ENCODE measurements at regions not wholly inside any gene's neighbourhood (a gene's known extent, or its start where the extent isn't known, plus 50 kb on each side); places are given as distances from the start of the nearest gene placed in this dataset.
"Not testable (repeated sequence)": the region's sequence is repeated elsewhere in the genome, so short reads cannot be mapped to it uniquely, and the experiment has no call there.

- H3K4me1 Mint-ChIP-seq, result peaks cover 40% of the 10 kb centered on the region
- H3K36me3 Mint-ChIP-seq, result no peaks in the 10 kb centered on the region
- no peak overlapping the region for H3K4me3 Mint-ChIP-seq
- no peaks in the 10 kb centered on the region for H3K9me3 Mint-ChIP-seq
- H3K27me3 Mint-ChIP-seq, result no peaks in the 10 kb centered on the region
- H3K27ac Mint-ChIP-seq, result peak overlapping the region; percentile 79
Measured at GRCh38 chr10:28381903-28382347, 79.1 kb upstream of the MPP7 start.

- H3K36me3 Mint-ChIP-seq, result no peaks in the 10 kb centered on the region
- H3K27ac Mint-ChIP-seq, result no peak overlapping the region
- no peaks in the 10 kb centered on the region for H3K27me3 Mint-ChIP-seq
- H3K4me1 Mint-ChIP-seq, result peaks cover 42% of the 10 kb centered on the region
- H3K4me3 Mint-ChIP-seq, result no peak overlapping the region
- no peaks in the 10 kb centered on the region for H3K9me3 Mint-ChIP-seq
Measured at GRCh38 chr10:28382525-28383269, 79.8 kb upstream of the MPP7 start.

GRCh38 chr10:28384557-28384956 is 81.7 kb upstream of the MPP7 start:
- Mint-ChIP-seq H3K27ac (peak overlapping the region; percentile 26), H3K27me3 (no peaks in the 10 kb centered on the region), H3K4me1 (peaks cover 33% of the 10 kb centered on the region), H3K36me3 (no peaks in the 10 kb centered on the region), H3K9me3 (no peaks in the 10 kb centered on the region), H3K4me3 (no peak overlapping the region)

DNA sequence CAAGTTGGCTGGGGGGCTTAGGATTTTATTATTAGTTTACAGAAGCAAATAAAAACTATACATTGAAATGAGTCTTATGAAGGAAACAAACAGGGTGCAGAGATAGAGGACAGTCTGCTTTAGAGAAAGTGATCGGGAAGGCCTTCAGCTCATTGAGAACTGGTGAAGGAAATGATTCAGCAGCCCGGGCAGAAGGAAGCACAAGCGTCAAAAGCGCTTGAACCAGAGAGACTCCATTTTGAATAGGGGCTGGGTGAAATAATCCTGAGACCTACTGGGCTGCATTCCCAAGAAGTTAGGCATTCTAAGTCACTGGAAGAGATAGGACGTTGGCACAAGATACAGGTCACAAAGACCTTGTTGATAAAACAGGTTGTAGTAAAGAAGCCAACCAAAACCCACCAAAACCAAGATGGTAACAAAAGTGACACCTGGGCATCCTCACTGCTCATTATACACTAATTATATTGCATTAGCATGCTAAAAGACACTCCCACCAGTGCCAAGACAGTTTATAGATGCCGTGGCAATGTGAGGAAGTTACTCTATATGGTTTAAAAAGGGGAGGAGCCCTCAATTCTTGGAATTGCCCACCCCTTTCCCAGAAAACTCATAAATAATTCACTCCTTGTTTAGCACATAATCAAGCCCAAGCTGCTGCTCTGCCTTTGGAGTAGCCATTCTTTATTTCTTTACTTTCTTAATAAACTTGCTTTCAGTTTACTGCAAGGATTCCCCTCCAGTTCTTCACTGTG is 83.1 kb upstream of the MPP7 start:
- no peaks in the 10 kb centered on the region for H3K9me3 Mint-ChIP-seq
- no peaks in the 10 kb centered on the region for H3K27me3 Mint-ChIP-seq
- H3K4me1 Mint-ChIP-seq, result peaks cover 21% of the 10 kb centered on the region
- peak overlapping the region; percentile 86 for H3K27ac Mint-ChIP-seq
- no peaks in the 10 kb centered on the region for H3K36me3 Mint-ChIP-seq
- no peak overlapping the region for H3K4me3 Mint-ChIP-seq

- Mint-ChIP-seq H3K4me3 (no peak overlapping the region), H3K27me3 (no peaks in the 10 kb centered on the region), H3K27ac (peak overlapping the region; percentile 86)
Measured at GRCh38 chr10:28386503-28386868, 83.6 kb upstream of the MPP7 start.

GRCh38 chr10:28387140-28387539 is 84.3 kb upstream of the MPP7 start:
- peak overlapping the region; percentile 76 for H3K27ac Mint-ChIP-seq
- no peaks in the 10 kb centered on the region for H3K9me3 Mint-ChIP-seq
- H3K36me3 Mint-ChIP-seq, result no peaks in the 10 kb centered on the region
- H3K4me3 Mint-ChIP-seq, result no peak overlapping the region
- H3K4me1 Mint-ChIP-seq, result peaks cover 12% of the 10 kb centered on the region
- no peaks in the 10 kb centered on the region for H3K27me3 Mint-ChIP-seq

More at GRCh38 chr10:28386503-28386868, 83.6 kb upstream of the MPP7 start:
- Mint-ChIP-seq H3K36me3 (no peaks in the 10 kb centered on the region), H3K9me3 (no peaks in the 10 kb centered on the region), H3K4me1 (peaks cover 18% of the 10 kb centered on the region)

- Mint-ChIP-seq H3K4me1 (peaks cover 17% of the 10 kb centered on the region), H3K27ac (no peak overlapping the region), H3K36me3 (no peaks in the 10 kb centered on the region), H3K27me3 (no peaks in the 10 kb centered on the region), H3K9me3 (no peaks in the 10 kb centered on the region), H3K4me3 (no peak overlapping the region)
Measured at GRCh38 chr10:28391283-28391682, 88.4 kb upstream of the MPP7 start.

GRCh38 chr10:28393956-28394568 is 91.2 kb upstream of the MPP7 start:
- Mint-ChIP-seq H3K4me1 (peaks cover 6% of the 10 kb centered on the region), H3K4me3 (no peak overlapping the region), H3K36me3 (no peaks in the 10 kb centered on the region), H3K27me3 (no peaks in the 10 kb centered on the region), H3K9me3 (no peaks in the 10 kb centered on the region), H3K27ac (peak overlapping the region; percentile 21)

GRCh38 chr10:28396331-28396730 is 93.5 kb upstream of the MPP7 start:
- Mint-ChIP-seq H3K36me3 (no peaks in the 10 kb centered on the region), H3K27me3 (no peaks in the 10 kb centered on the region), H3K9me3 (no peaks in the 10 kb centered on the region), H3K4me1 (peaks cover 6% of the 10 kb centered on the region), H3K4me3 (no peak overlapping the region), H3K27ac (no peak overlapping the region)

GRCh38 chr10:28397229-28397628 is 94.4 kb upstream of the MPP7 start:
- peaks cover 6% of the 10 kb centered on the region for H3K4me1 Mint-ChIP-seq

GRCh38 chr10:28400176-28400575 is 97.3 kb upstream of the MPP7 start:
- no peak overlapping the region for H3K4me3 Mint-ChIP-seq
- no peak overlapping the region for H3K27ac Mint-ChIP-seq
- H3K4me1 Mint-ChIP-seq, result no peaks in the 10 kb centered on the region
- H3K9me3 Mint-ChIP-seq, result no peaks in the 10 kb centered on the region
- H3K36me3 Mint-ChIP-seq, result no peaks in the 10 kb centered on the region
- no peaks in the 10 kb centered on the region for H3K27me3 Mint-ChIP-seq

More at GRCh38 chr10:28397229-28397628, 94.4 kb upstream of the MPP7 start:
- Mint-ChIP-seq H3K27me3 (no peaks in the 10 kb centered on the region), H3K27ac (no peak overlapping the region), H3K4me3 (no peak overlapping the region), H3K9me3 (no peaks in the 10 kb centered on the region), H3K36me3 (no peaks in the 10 kb centered on the region)

- H3K4me3 Mint-ChIP-seq, result no peak overlapping the region
- no peaks in the 10 kb centered on the region for H3K27me3 Mint-ChIP-seq
- no peaks in the 10 kb centered on the region for H3K9me3 Mint-ChIP-seq
- H3K4me1 Mint-ChIP-seq, result no peaks in the 10 kb centered on the region
- H3K27ac Mint-ChIP-seq, result no peak overlapping the region
- no peaks in the 10 kb centered on the region for H3K36me3 Mint-ChIP-seq
Measured at GRCh38 chr10:28400681-28401080, 97.8 kb upstream of the MPP7 start.

DNA sequence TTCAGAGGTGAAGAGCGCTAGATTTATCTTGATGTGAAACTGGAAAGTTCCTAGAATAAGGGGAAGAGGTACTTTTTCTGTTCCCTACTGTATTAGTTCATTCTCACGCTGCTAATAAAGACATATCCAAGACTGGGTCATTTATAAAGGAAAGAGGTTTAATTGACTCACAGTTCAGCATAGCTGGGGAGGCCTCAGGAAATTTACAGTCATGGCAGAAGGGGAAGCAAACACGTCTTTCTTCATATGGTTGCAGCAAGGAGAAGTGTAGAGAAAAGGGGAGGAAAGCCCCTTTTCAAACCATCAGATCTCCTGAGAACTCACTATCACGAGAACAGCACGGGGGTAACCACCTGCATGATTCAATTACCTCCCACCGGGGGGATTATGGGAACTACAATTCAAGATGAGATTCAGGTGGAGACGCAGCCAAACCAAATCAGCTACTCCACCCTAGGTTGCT is 99.8 kb upstream of the MPP7 start:
- H3K36me3 Mint-ChIP-seq, H3K4me1 Mint-ChIP-seq, H3K4me3 Mint-ChIP-seq, H3K27ac Mint-ChIP-seq, H3K9me3 Mint-ChIP-seq, H3K27me3 Mint-ChIP-seq: not testable (repeated sequence)

DNA sequence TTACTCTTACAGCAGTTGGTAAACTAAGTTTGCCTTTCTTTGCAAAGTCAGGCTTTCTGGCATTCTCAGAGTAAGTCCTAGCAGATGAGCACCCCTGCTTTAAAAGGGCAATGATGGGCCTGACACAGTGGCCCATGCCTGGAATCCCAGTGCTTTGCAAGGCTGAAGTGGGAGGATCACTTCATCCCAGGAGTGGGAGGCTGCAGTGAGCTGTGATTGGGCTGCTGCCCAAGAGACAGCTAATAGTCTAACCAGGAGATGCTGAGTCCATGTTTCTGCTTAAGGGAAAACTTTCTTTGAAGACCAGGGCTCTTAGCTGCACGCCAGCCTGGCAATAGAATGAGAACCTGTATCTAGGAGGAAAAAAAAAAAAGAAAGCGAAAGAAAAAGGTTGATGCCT is 100.2 kb upstream of the MPP7 start:
- Mint-ChIP-seq H3K36me3 (no peaks in the 10 kb centered on the region), H3K27ac (no peak overlapping the region), H3K27me3 (no peaks in the 10 kb centered on the region), H3K9me3 (no peaks in the 10 kb centered on the region), H3K4me3 (no peak overlapping the region), H3K4me1 (no peaks in the 10 kb centered on the region)

DNA sequence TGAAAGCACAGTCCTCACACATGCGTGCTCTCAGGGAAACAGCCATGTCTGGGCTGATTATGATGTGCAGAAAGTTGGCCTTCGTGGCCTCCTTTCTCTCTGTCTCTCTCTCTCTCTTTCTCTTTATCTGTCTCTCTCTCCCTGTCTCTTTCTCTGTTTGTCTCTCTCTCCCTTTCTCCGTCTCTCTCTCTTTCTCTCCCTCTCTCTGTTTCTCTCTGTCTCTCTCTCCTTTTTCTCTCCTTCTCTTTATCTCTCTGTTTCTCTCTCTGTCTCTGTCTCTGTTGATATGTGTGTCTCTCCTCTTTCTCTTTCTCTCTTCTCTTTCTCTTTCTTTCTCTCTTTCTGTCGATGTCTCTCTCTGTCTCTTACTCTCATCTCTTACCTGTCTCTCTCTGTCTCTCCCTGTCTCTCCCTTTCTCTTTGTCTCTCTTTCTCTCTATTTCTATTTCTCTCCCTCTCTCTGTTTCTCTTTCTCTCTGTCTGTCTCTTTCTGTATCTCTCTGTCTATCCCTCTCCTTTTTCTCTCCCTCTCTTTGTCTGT is 105.4 kb upstream of the MPP7 start:
- no peak overlapping the region for H3K4me3 Mint-ChIP-seq
- H3K27ac Mint-ChIP-seq, result no peak overlapping the region
- peaks cover 4% of the 10 kb centered on the region for H3K27me3 Mint-ChIP-seq
- no peaks in the 10 kb centered on the region for H3K9me3 Mint-ChIP-seq
- no peaks in the 10 kb centered on the region for H3K36me3 Mint-ChIP-seq
- H3K4me1 Mint-ChIP-seq, result no peaks in the 10 kb centered on the region
